H9 (cell line): ENCODE measurements at regions not wholly inside any gene's neighbourhood (a gene's known extent, or its start where the extent isn't known, plus 50 kb on each side); places are given as distances from the start of the nearest gene placed in this dataset.

Experiments used
- DNase-seq: peaks from one replicate; pipeline ENCODE4 v3.0.0-alpha.2; 2017
- H2AFZ ChIP-seq: one replicate; pipeline ENCODE4 v1.6.1; 2013; ENCODE audit warnings: mild to moderate bottlenecking, low read length, control low read depth, moderate library complexity
- H2AK5ac ChIP-seq: 2 replicates; pipeline ENCODE4 v1.6.1; 2013; ENCODE audit warnings: low read length, control low read depth, mixed read lengths; ENCODE audit not compliant: insufficient read length
- H2BK120ac ChIP-seq: one replicate; pipeline ENCODE4 v1.6.1; 2013; ENCODE audit warnings: low read depth, mild to moderate bottlenecking, low read length, control low read depth, inconsistent platforms; ENCODE audit not compliant: poor library complexity, severe bottlenecking
- H2BK12ac ChIP-seq: 2 replicates; pipeline ENCODE4 v1.6.1; 2013; ENCODE audit warnings: low read length, control low read depth, mixed read lengths, low read depth; ENCODE audit not compliant: insufficient read length
- H2BK15ac ChIP-seq: 2 replicates; pipeline ENCODE4 v1.6.1; 2013; ENCODE audit warnings: low read depth, low read length, control low read depth
- H2BK20ac ChIP-seq: one replicate; pipeline ENCODE4 v1.6.1; 2013; ENCODE audit warnings: low read depth, mild to moderate bottlenecking, low read length, control low read depth, inconsistent platforms; ENCODE audit not compliant: poor library complexity, severe bottlenecking
- H2BK5ac ChIP-seq: 2 replicates; pipeline ENCODE4 v1.6.1; 2013; ENCODE audit warnings: low read length, control low read depth, mixed read lengths; ENCODE audit not compliant: insufficient read length
- H3K14ac ChIP-seq: 2 replicates; pipeline ENCODE4 v1.6.1; 2013; ENCODE audit warnings: low read length, control low read depth; ENCODE audit not compliant: insufficient read depth
- H3K18ac ChIP-seq: 2 replicates; pipeline ENCODE4 v1.6.1; 2013; ENCODE audit warnings: low read depth, mild to moderate bottlenecking, mixed read lengths, low read length, control low read depth; ENCODE audit not compliant: insufficient read length
- H3K23ac ChIP-seq: 2 replicates; pipeline ENCODE4 v1.6.1; 2013; ENCODE audit warnings: low read length, control low read depth, mixed read lengths, low read depth; ENCODE audit not compliant: insufficient read length
- H3K23me2 ChIP-seq: 2 replicates; pipeline ENCODE4 v1.6.1; 2013; ENCODE audit warnings: low read depth, mild to moderate bottlenecking, mixed read lengths, low read length, control low read depth; ENCODE audit not compliant: insufficient read length, poor library complexity, severe bottlenecking
- H3K27ac ChIP-seq: 2 replicates; pipeline ENCODE4 v1.5.1; 2013; ENCODE audit warnings: low read length, control low read depth, mixed read lengths, low read depth; ENCODE audit not compliant: insufficient read length
- H3K27me3 ChIP-seq: 2 replicates; pipeline ENCODE4 v1.6.1; 2013; ENCODE audit warnings: low read length, control low read depth, inconsistent platforms; ENCODE audit not compliant: insufficient read depth
- H3K4ac ChIP-seq: 2 replicates; pipeline ENCODE4 v1.6.1; 2013; ENCODE audit warnings: low read depth, mild to moderate bottlenecking, control low read depth, inconsistent platforms, low read length, moderate library complexity
- H3K4me1 ChIP-seq: 2 replicates; pipeline ENCODE4 v1.6.1; 2013; ENCODE audit warnings: low read length, control low read depth, inconsistent platforms; ENCODE audit not compliant: insufficient read depth
- H3K4me2 ChIP-seq: 2 replicates; pipeline ENCODE4 v1.6.1; 2013; ENCODE audit warnings: low read length, control low read depth, mixed read lengths; ENCODE audit not compliant: insufficient read length, insufficient read depth
- H3K56ac ChIP-seq: 2 replicates; pipeline ENCODE4 v1.6.1; 2013; ENCODE audit warnings: low read depth, mild to moderate bottlenecking, mixed read lengths, low read length, control low read depth; ENCODE audit not compliant: insufficient read length
- H3K79me1 ChIP-seq: 2 replicates; pipeline ENCODE4 v1.6.1; 2013; ENCODE audit warnings: low read depth, mild to moderate bottlenecking, moderate library complexity, low read length, control low read depth, inconsistent platforms; ENCODE audit not compliant: insufficient read depth, poor library complexity, severe bottlenecking
- H3K79me2 ChIP-seq: 2 replicates; pipeline ENCODE4 v1.6.1; 2013; ENCODE audit warnings: low read length, control low read depth, inconsistent platforms; ENCODE audit not compliant: insufficient read depth
- H3K9ac ChIP-seq: 2 replicates; pipeline ENCODE4 v1.6.1; 2013; ENCODE audit warnings: low read length, control low read depth, mixed read lengths; ENCODE audit not compliant: insufficient read length; ENCODE audit errors: extremely low read depth
- H3K9me3 ChIP-seq: one replicate; pipeline ENCODE4 v1.6.1; 2013; ENCODE audit warnings: low read depth, low read length, inconsistent platforms; ENCODE audit not compliant: control insufficient read depth
- H3T11ph ChIP-seq: one replicate; pipeline ENCODE4 v1.6.1; 2013; ENCODE audit warnings: mild to moderate bottlenecking, low read length, control low read depth, inconsistent platforms
- H4K20me1 ChIP-seq: one replicate; pipeline ENCODE4 v1.6.1; 2013; ENCODE audit not compliant: control insufficient read depth, insufficient read length, insufficient read depth
- H4K5ac ChIP-seq: 2 replicates; pipeline ENCODE4 v1.6.1; 2013; ENCODE audit warnings: low read depth, mild to moderate bottlenecking, mixed read lengths, low read length, control low read depth; ENCODE audit not compliant: insufficient read length
- H4K8ac ChIP-seq: replicated peaks from 2 replicates; pipeline ENCODE4 v1.6.1; 2013; ENCODE audit warnings: low read length, control low read depth, mixed read lengths, low read depth; ENCODE audit not compliant: insufficient read length
- H4K91ac ChIP-seq: 2 replicates; pipeline ENCODE4 v1.6.1; 2013; ENCODE audit warnings: low read depth, mild to moderate bottlenecking, moderate library complexity, mixed read lengths, low read length, control low read depth; ENCODE audit not compliant: insufficient read length
- H3K27ac Mint-ChIP-seq, 3 experiments: 2 replicates in 2 of 3; 3 replicates in 1 of 3; pipeline ENCODE4 v1.8.0; 2020 to 2021; ENCODE audit warnings: mixed read lengths in 3 of 3, mild to moderate bottlenecking in 1 of 3, moderate library complexity in 1 of 3
- H3K27me3 Mint-ChIP-seq: 2 replicates; pipeline ENCODE4 v1.8.0; 2021; ENCODE audit warnings: low read depth, mild to moderate bottlenecking, moderate library complexity, mixed read lengths
- H3K36me3 Mint-ChIP-seq, 3 experiments: 2 replicates in 2 of 3; 3 replicates in 1 of 3; pipeline ENCODE4 v1.8.0; 2020 to 2021; ENCODE audit warnings: low read depth in 3 of 3, mixed read lengths in 3 of 3; ENCODE audit not compliant: insufficient read depth in 1 of 3
- H3K4me1 Mint-ChIP-seq, 2 experiments: 2 replicates each; pipeline ENCODE4 v1.8.0; 2020; ENCODE audit warnings: mixed read lengths in 2 of 2
- H3K4me3 Mint-ChIP-seq, 2 experiments: 2 replicates in 1 of 2; 3 replicates in 1 of 2; pipeline ENCODE4 v1.8.0; 2020 to 2021; ENCODE audit warnings: mild to moderate bottlenecking in 2 of 2, mixed read lengths in 2 of 2, moderate library complexity in 1 of 2
- H3K9me3 Mint-ChIP-seq, 2 experiments: 2 replicates in 1 of 2; 3 replicates in 1 of 2; pipeline ENCODE4 v1.8.0; 2020; ENCODE audit warnings: mild to moderate bottlenecking in 2 of 2, mixed read lengths in 2 of 2, moderate library complexity in 1 of 2
- WGBS: extraction: QIAGEN DNeasy Blood & Tissue Kit; methylation state at CpG from one replicate; pipeline ENCODE4 v1.1.7; 2013; ENCODE audit warnings: missing lambda C conversion rate, low lambda C conversion rate, mixed read lengths; ENCODE audit not compliant: insufficient read length; ENCODE audit errors: extremely low coverage; 5-methylcytosine and 5-hydroxymethylcytosine counted together
- TF ChIP-seq, protein P1 (sequence below): fragments of 200-600 bp; sonication (generic); conservative IDR thresholded peaks from 3 replicates; pipeline ENCODE4 v1.8.0; 2021; ENCODE audit warnings: antibody characterized with exemption, mild to moderate bottlenecking

GRCh38 chr6:73956305-73956704, 260.3 kb downstream of the CD109 start:
- Histone ChIP-seq H4K91ac (no peak overlapping the region), H2BK15ac (no peak overlapping the region), H3K27me3 (no peaks in the 10 kb centered on the region), H4K5ac (no peak overlapping the region), H3K4ac (no peak overlapping the region), H3K4me1 (no peaks in the 10 kb centered on the region), H3T11ph (no peak overlapping the region), H3K9me3 (no peaks in the 10 kb centered on the region), H3K14ac (no peak overlapping the region), H3K79me2 (no peaks in the 10 kb centered on the region), H3K23ac (no peak overlapping the region), H3K9ac (no peak overlapping the region), H2AK5ac (no peak overlapping the region), H3K79me1 (no peaks in the 10 kb centered on the region), H3K56ac (no peak overlapping the region), H2BK20ac (no peak overlapping the region), H2AFZ (no peak overlapping the region), H3K27ac (no peak overlapping the region), H3K18ac (no peak overlapping the region), H2BK12ac (no peak overlapping the region), H4K8ac (no peak overlapping the region), H2BK120ac (no peak overlapping the region), H3K4me2 (no peak overlapping the region), H3K23me2 (no peaks in the 10 kb centered on the region), H2BK5ac (no peak overlapping the region), H4K20me1 (no peaks in the 10 kb centered on the region)
- peaks cover 9 to 10% of the 10 kb centered on the region in 2 experiments for H3K4me1 Mint-ChIP-seq
- H3K9me3 Mint-ChIP-seq = no peaks in the 10 kb centered on the region; a peak in 2 of 5 replicates
- H3K36me3 Mint-ChIP-seq = no peaks in the 10 kb centered on the region
- no CpG with 5 or more reads among the region's 1 CpG for WGBS
- H3K4me3 Mint-ChIP-seq = no peak overlapping the region
- no peaks in the 10 kb centered on the region for H3K27me3 Mint-ChIP-seq
- no peak overlapping the region for H3K27ac Mint-ChIP-seq
- TF ChIP-seq, protein P1, sequence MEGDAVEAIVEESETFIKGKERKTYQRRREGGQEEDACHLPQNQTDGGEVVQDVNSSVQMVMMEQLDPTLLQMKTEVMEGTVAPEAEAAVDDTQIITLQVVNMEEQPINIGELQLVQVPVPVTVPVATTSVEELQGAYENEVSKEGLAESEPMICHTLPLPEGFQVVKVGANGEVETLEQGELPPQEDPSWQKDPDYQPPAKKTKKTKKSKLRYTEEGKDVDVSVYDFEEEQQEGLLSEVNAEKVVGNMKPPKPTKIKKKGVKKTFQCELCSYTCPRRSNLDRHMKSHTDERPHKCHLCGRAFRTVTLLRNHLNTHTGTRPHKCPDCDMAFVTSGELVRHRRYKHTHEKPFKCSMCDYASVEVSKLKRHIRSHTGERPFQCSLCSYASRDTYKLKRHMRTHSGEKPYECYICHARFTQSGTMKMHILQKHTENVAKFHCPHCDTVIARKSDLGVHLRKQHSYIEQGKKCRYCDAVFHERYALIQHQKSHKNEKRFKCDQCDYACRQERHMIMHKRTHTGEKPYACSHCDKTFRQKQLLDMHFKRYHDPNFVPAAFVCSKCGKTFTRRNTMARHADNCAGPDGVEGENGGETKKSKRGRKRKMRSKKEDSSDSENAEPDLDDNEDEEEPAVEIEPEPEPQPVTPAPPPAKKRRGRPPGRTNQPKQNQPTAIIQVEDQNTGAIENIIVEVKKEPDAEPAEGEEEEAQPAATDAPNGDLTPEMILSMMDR = no peak
- DNase-seq = no peak
